A549 (cell line): ENCODE measurements at regions not wholly inside any gene's neighbourhood (a gene's known extent, or its start where the extent isn't known, plus 50 kb on each side); places are given as distances from the start of the nearest gene placed in this dataset.

Source experiments
- ATAC-seq, 2 experiments: fragments of 200-7000 bp in 1 of 2; fragments of >200 bp in 1 of 2; cut with Nextera tagmentation in 1 of 2; cut with Tn5 transposase in 1 of 2; 3 replicates each; pipeline versions ENCODE4 v1.8.0 to v1.9.1; 2018 to 2020; ENCODE audit warnings: mild to moderate bottlenecking in 1 of 2, moderate library complexity in 1 of 2
- CTCF ChIA-PET: fragments of 300-600 bp; sonication (Branson Sonifier 250); formaldehyde crosslinking; extraction: SDS; loops from one replicate; lab custom pipeline; 2021; ENCODE audit warnings: antibody characterized with exemption, inconsistent platforms; lab: Yijun Ruan, JAX
- POLR2A ChIA-PET: fragments of 350-600 bp; formaldehyde crosslinking; extraction: SDS; loops from one replicate; lab custom pipeline; 2021; ENCODE audit warnings: antibody characterized with exemption, inconsistent platforms; lab: Yijun Ruan, JAX
- DNase-seq, 2 experiments: peaks; one replicate each; pipeline versions ENCODE4 v3.0.0 to v3.0.0-alpha.2; 2011 to 2016; ENCODE audit warnings: low read depth in 1 of 2, low spot score in 1 of 2
- FAIRE-seq: peaks from 2 replicates; lab custom pipeline; 2011; peaks lifted over from hg19 to GRCh38; lab: Jason Lieb, UNC
- H3K27ac ChIP-seq, 2 experiments: fragments of >200 bp; sonication (Bioruptor Twin); formaldehyde crosslinking; 3 replicates each; pipeline ENCODE4 v1.5.1; 2016 to 2017
- H3K4me1 ChIP-seq: fragments of >200 bp; sonication (Bioruptor Twin); formaldehyde crosslinking; 3 replicates; pipeline ENCODE4 v1.6.1; 2016
- H3K4me2 ChIP-seq: fragments of >200 bp; sonication (Bioruptor Twin); formaldehyde crosslinking; 3 replicates; pipeline ENCODE4 v1.6.1; 2016
- H3K4me3 ChIP-seq: fragments of >200 bp; sonication (Bioruptor Twin); formaldehyde crosslinking; 3 replicates; pipeline ENCODE4 v1.5.1; 2016
- H3K9me3 ChIP-seq: fragments of >200 bp; sonication (Bioruptor Twin); formaldehyde crosslinking; 3 replicates; pipeline ENCODE4 v1.6.1; 2016
- CBX2 ChIP-seq: fragments of 200-600 bp; sonication (generic); IDR thresholded peaks from 2 replicates; pipeline ENCODE4 v1.6.1; 2016; ENCODE audit warnings: low read depth, mild to moderate bottlenecking, borderline replicate concordance
- CEBPB ChIP-seq, 2 experiments: fragments of >200 bp in 1 of 2; sonication (Bioruptor Twin) in 1 of 2; formaldehyde crosslinking in 1 of 2; IDR thresholded peaks; 2 replicates each; pipeline ENCODE4 v1.6.1; 2012 to 2016
- EHF ChIP-seq: fragments of 250-450 bp; sonication (Bioruptor Pico); IDR thresholded peaks from 2 replicates; pipeline ENCODE4 v1.5.0; 2020; ENCODE audit warnings: mild to moderate bottlenecking
- EP300 ChIP-seq, 2 experiments: fragments of >200 bp; sonication (Bioruptor Twin); formaldehyde crosslinking; IDR thresholded peaks; 2 replicates in 1 of 2; 3 replicates in 1 of 2; pipeline ENCODE4 v1.6.1; 2016 to 2017
- FOSB ChIP-seq: fragments of 250-450 bp; sonication (Bioruptor Pico); IDR thresholded peaks from 2 replicates; pipeline ENCODE4 v1.5.0; 2020; ENCODE audit warnings: mild to moderate bottlenecking, moderate library complexity
- FOXS1 ChIP-seq: fragments of 250-450 bp; sonication (Bioruptor Pico); IDR thresholded peaks from 2 replicates; pipeline ENCODE4 v1.5.0; 2020; ENCODE audit warnings: mild to moderate bottlenecking, moderate library complexity
- HOXB5 ChIP-seq: fragments of 250-450 bp; sonication (Bioruptor Pico); IDR thresholded peaks from 2 replicates; pipeline ENCODE4 v1.5.0; 2020; ENCODE audit warnings: mild to moderate bottlenecking, moderate library complexity
- JUN ChIP-seq, 2 experiments: fragments of >200 bp; sonication (Bioruptor Twin); formaldehyde crosslinking; IDR thresholded peaks; 2 replicates in 1 of 2; 3 replicates in 1 of 2; pipeline ENCODE4 v1.6.1; 2016 to 2017
- NFE2L2 ChIP-seq: fragments of 150-350 bp; conservative IDR thresholded peaks from 2 replicates; pipeline ENCODE4 v1.6.1; 2014; ENCODE audit warnings: low read length
- SMC3 ChIP-seq: fragments of >200 bp; sonication (Bioruptor Twin); formaldehyde crosslinking; IDR thresholded peaks from 3 replicates; pipeline ENCODE4 v1.6.1; 2018; ENCODE audit warnings: inconsistent platforms
- TFCP2L1 ChIP-seq: fragments of 250-450 bp; sonication (Bioruptor Pico); IDR thresholded peaks from 2 replicates; pipeline ENCODE4 v1.5.0; 2021; ENCODE audit warnings: mild to moderate bottlenecking
- ZFP36 ChIP-seq: fragments of 450-650 bp; IDR thresholded peaks from 2 replicates; pipeline ENCODE4 v1.6.1; 2014; ENCODE audit warnings: borderline replicate concordance; ENCODE audit not compliant: partially characterized antibody
- ZSCAN20 ChIP-seq: fragments of 250-450 bp; sonication (Bioruptor Pico); IDR thresholded peaks from 2 replicates; pipeline ENCODE4 v1.8.0; 2022; ENCODE audit warnings: mild to moderate bottlenecking, moderate library complexity
- WGBS: methylation state at CpG from one replicate; pipeline ENCODE4 v1.1.6; 2017; ENCODE audit errors: missing lambda C conversion rate; 5-methylcytosine and 5-hydroxymethylcytosine counted together
- TF ChIP-seq, protein P1 (sequence below): fragments of >200 bp; sonication (Bioruptor Twin); formaldehyde crosslinking; IDR thresholded peaks from 3 replicates; pipeline ENCODE4 v1.5.1; 2016
- TF ChIP-seq, protein P2 (sequence below): fragments of 250-450 bp; sonication (Bioruptor Pico); IDR thresholded peaks from 2 replicates; pipeline ENCODE4 v1.5.0; 2021; ENCODE audit warnings: mild to moderate bottlenecking, moderate library complexity, borderline replicate concordance
- TF ChIP-seq, protein P3 (sequence below): fragments of 250-450 bp; sonication (Bioruptor Pico); IDR thresholded peaks from 2 replicates; pipeline ENCODE4 v1.5.0; 2020; ENCODE audit warnings: low read depth, mild to moderate bottlenecking, moderate library complexity
- TF ChIP-seq, protein P4 (sequence below): IDR thresholded peaks from 2 replicates; pipeline ENCODE4 v1.6.1; 2012
- TF ChIP-seq, protein P5 (sequence below): fragments of 450-650 bp; IDR thresholded peaks from 2 replicates; pipeline ENCODE4 v1.6.1; 2014; ENCODE audit warnings: antibody characterized with exemption

DNA sequence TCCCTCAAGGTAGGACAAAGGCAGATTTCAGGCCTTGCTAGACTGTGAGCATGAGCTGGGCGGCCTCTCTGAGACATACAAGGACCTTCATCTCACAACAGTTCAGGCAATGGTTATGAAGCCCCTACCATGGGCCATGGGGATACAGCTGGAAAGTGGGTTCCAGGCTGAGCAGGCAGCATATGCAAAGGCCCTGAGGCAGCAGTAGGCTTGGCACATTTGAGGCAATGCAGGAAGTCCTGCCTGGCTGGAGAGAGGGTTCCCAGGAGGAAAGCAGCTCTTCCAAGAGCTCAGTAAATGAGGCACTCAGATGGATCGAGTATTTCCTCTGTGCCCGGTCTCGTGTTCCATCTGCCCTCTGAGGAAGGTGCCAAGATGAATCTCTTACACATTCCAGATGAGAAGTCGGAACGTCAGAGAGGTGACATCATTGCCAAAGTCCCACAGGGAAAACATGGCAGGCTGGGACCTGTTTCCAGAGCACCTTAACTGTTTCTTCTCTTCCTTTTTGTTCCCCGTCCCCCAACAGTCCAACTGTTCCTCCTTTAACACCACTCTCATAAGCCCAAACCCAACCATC, 388.6 kb downstream of the MN1 start:
- DNase-seq: no peak
- ATAC-seq: no peak
- H3K4me3 ChIP-seq: no peak overlapping the region
- TF ChIP-seq, protein P1, sequence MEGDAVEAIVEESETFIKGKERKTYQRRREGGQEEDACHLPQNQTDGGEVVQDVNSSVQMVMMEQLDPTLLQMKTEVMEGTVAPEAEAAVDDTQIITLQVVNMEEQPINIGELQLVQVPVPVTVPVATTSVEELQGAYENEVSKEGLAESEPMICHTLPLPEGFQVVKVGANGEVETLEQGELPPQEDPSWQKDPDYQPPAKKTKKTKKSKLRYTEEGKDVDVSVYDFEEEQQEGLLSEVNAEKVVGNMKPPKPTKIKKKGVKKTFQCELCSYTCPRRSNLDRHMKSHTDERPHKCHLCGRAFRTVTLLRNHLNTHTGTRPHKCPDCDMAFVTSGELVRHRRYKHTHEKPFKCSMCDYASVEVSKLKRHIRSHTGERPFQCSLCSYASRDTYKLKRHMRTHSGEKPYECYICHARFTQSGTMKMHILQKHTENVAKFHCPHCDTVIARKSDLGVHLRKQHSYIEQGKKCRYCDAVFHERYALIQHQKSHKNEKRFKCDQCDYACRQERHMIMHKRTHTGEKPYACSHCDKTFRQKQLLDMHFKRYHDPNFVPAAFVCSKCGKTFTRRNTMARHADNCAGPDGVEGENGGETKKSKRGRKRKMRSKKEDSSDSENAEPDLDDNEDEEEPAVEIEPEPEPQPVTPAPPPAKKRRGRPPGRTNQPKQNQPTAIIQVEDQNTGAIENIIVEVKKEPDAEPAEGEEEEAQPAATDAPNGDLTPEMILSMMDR: no peak
- TF ChIP-seq EP300 (IDR thresholded peaks at IDR 0.05) (no peak), CEBPB (IDR thresholded peaks at IDR 0.05) (no peak), FOSB (CRISPR knock-in tag) (no peak), TFCP2L1 (CRISPR knock-in tag) (no peak), JUN (IDR thresholded peaks at IDR 0.05) (no peak), CBX2 (no peak), NFE2L2 (no peak), HOXB5 (no peak)
- TF ChIP-seq, protein P2, sequence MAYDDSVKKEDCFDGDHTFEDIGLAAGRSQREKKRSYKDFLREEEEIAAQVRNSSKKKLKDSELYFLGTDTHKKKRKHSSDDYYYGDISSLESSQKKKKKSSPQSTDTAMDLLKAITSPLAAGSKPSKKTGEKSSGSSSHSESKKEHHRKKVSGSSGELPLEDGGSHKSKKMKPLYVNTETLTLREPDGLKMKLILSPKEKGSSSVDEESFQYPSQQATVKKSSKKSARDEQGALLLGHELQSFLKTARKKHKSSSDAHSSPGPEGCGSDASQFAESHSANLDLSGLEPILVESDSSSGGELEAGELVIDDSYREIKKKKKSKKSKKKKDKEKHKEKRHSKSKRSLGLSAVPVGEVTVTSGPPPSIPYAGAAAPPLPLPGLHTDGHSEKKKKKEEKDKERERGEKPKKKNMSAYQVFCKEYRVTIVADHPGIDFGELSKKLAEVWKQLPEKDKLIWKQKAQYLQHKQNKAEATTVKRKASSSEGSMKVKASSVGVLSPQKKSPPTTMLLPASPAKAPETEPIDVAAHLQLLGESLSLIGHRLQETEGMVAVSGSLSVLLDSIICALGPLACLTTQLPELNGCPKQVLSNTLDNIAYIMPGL (CRISPR knock-in tag): no peak
- TF ChIP-seq, protein P3, sequence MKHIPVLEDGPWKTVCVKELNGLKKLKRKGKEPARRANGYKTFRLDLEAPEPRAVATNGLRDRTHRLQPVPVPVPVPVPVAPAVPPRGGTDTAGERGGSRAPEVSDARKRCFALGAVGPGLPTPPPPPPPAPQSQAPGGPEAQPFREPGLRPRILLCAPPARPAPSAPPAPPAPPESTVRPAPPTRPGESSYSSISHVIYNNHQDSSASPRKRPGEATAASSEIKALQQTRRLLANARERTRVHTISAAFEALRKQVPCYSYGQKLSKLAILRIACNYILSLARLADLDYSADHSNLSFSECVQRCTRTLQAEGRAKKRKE (CRISPR knock-in tag): no peak
- no peak for FAIRE-seq
- H3K4me2 ChIP-seq: no peak overlapping the region
- no peak overlapping the region for H3K27ac ChIP-seq
- H3K9me3 ChIP-seq: no peaks in the 10 kb centered on the region
- ChIA-PET CTCF (interaction anchor here (1.5 kb wide), 1 partner anchor 740 kb away, joined by 4 read pairs; no protein-coding TSS in a partner anchor), POLR2A (no interaction called here)
- 67% methylated on average over 7 of the region's 7 CpGs for WGBS
- 0 out of 3 replicates have a peak, but pooled peaks cover 6% of the 10 kb centered on the region for H3K4me1 ChIP-seq

DNA sequence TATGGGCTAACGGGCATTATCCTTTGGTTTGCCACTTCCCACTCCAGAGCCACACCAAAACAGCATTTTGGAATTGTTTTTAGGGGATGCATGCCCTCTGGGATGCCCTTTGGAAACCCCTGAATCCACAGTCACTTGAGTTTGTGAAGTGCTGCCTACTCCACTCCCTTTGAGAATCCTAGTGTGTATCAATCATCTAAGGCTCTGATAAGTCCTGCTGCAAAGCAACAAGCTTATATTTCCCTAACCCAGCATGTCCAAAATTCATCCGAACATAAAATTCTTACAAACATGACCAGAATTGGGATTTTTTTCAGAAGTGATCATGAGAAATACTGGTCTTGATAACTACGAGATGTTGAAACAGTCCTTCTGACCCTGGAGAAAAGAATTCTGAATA, 387.9 kb downstream of the MN1 start:
- WGBS: 56% methylated on average over 3 of the region's 3 CpGs
- Histone ChIP-seq H3K4me2 (no peak overlapping the region), H3K9me3 (no peaks in the 10 kb centered on the region), H3K4me1 (0 out of 3 replicates have a peak, but pooled peaks cover 6% of the 10 kb centered on the region), H3K27ac (no peak overlapping the region)
- POLR2A ChIA-PET: no interaction called here
- CTCF ChIA-PET: no interaction called here
- ATAC-seq (no peak), DNase-seq (no peak)
- TF ChIP-seq, protein P4, sequence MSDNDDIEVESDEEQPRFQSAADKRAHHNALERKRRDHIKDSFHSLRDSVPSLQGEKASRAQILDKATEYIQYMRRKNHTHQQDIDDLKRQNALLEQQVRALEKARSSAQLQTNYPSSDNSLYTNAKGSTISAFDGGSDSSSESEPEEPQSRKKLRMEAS: no peak
- no peak for TF ChIP-seq ZSCAN20
- TF ChIP-seq EHF (CRISPR knock-in tag): no peak
- no peak for TF ChIP-seq CEBPB (IDR thresholded peaks at IDR 0.05)
- no peak for TF ChIP-seq ZFP36
- no peak for TF ChIP-seq JUN (IDR thresholded peaks at IDR 0.05)
- no peak for TF ChIP-seq FOXS1 (CRISPR knock-in tag)
- TF ChIP-seq, all 56 proteins: peak for 0
- FAIRE-seq: no peak
- H3K4me3 ChIP-seq: no peak overlapping the region

DNA sequence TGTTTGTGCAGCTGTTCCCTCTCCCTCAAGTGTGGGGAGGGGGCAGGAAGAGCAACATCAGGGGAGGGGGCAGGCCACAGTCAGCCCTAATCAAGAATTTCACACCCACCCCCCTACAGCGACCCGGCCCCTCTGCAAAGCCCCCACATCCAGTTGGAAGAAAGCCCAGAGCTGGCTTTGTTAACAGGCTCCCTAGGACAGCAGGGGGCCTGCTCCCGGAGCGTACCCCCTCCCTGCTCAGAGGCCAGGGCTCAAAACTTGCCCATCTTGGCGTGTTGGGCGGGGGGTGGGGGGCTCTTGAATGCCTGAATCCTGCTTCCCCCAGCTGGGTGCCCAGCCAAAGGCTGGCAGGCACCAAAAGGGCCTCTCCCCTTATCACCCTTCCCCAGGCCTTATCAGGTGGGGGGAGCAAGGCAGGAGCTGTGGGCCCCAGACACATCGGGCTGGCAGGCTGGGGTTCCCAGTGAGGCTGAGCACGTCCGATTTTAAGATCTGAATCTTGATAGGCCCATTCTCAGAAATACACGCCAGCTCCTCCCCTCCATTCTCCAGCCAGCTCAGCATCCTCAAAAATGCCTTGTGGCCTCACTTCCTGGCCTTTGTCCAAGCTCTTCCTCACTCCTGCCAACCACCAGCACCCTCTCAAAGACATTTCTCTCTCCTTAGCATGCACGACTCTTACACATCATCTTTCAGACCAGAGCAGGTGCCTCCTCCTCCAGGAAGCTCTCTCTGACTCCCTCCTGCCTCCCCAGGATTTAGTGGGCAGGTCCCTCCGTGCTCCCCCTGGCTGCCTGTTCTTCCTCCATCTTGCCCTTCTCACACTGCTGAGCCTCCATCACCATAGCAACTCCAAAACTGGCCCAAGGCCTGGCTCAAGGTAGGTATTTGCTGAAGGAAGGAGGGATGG, 384.8 kb downstream of the MN1 start:
- no peak overlapping the region for H3K4me2 ChIP-seq
- ATAC-seq (peak; percentile 22 to 43; a peak in 3 of 6 replicates), FAIRE-seq (no peak)
- POLR2A ChIA-PET: no interaction called here
- WGBS: 25% methylated on average over 5 of the region's 12 CpGs
- TF ChIP-seq ZFP36 (peak; percentile 85), SMC3 (no peak)
- TF ChIP-seq, protein P5, sequence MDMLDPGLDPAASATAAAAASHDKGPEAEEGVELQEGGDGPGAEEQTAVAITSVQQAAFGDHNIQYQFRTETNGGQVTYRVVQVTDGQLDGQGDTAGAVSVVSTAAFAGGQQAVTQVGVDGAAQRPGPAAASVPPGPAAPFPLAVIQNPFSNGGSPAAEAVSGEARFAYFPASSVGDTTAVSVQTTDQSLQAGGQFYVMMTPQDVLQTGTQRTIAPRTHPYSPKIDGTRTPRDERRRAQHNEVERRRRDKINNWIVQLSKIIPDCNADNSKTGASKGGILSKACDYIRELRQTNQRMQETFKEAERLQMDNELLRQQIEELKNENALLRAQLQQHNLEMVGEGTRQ: no peak
- TF ChIP-seq, all 56 proteins: peak for 1
- CTCF ChIA-PET: interaction anchor here (1.3 to 4.3 kb wide), 2 partner anchors 11 to 56 kb away, joined by 4 to 26 read pairs; no protein-coding TSS in a partner anchor
- peak overlapping the region in 1 of 2 experiments; percentile 63; a peak in 1 of 6 replicates for H3K27ac ChIP-seq
- no peak overlapping the region for H3K4me3 ChIP-seq
- no peaks in the 10 kb centered on the region for H3K9me3 ChIP-seq
- peak in 1 of 2 experiments; percentile 20 for DNase-seq
- peaks cover 15% of the 10 kb centered on the region for H3K4me1 ChIP-seq
